GM12872 (cell line): ENCODE measurements at regions not wholly inside any gene's neighbourhood (a gene's known extent, or its start where the extent isn't known, plus 50 kb on each side); places are given as distances from the start of the nearest gene placed in this dataset.

Source experiments
- TF ChIP-seq, protein P1 (sequence below): IDR thresholded peaks from 3 replicates; pipeline ENCODE4 v1.5.1; 2011; ENCODE audit warnings: low read depth, mild to moderate bottlenecking, low read length, moderate library complexity; ENCODE audit not compliant: insufficient read depth

DNA sequence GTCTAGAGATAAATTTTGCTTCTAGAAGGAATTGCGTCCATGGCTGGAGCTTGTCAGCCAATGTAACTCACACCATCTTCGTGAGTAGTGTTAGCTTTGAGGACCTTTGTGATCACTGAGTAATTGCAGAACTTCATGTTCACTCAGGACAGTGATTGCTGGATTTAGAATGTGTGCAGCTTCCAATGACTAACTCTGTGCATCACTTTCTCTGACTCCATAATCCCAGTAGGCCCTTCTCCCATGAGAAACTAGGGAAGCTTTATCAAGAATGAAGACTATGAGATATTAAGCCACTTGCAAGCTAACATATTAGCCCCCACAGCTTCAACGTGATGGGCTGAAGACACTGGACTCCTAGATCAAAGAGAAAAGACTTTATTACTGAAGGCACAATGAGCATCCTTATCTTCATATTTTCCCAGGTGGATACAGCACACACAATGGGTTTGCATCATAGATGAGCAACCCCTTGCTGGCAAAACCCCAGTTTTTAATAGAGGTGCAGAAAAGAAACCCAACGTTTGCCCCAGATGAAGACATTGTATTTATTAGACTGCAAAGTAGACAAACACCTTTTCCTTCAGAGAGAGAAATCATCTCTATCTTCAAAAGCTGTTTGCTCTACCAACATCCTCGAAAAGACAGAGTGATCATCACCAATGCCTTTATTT lies 561.0 kb downstream of the LTN1 start:
- TF ChIP-seq, protein P1, sequence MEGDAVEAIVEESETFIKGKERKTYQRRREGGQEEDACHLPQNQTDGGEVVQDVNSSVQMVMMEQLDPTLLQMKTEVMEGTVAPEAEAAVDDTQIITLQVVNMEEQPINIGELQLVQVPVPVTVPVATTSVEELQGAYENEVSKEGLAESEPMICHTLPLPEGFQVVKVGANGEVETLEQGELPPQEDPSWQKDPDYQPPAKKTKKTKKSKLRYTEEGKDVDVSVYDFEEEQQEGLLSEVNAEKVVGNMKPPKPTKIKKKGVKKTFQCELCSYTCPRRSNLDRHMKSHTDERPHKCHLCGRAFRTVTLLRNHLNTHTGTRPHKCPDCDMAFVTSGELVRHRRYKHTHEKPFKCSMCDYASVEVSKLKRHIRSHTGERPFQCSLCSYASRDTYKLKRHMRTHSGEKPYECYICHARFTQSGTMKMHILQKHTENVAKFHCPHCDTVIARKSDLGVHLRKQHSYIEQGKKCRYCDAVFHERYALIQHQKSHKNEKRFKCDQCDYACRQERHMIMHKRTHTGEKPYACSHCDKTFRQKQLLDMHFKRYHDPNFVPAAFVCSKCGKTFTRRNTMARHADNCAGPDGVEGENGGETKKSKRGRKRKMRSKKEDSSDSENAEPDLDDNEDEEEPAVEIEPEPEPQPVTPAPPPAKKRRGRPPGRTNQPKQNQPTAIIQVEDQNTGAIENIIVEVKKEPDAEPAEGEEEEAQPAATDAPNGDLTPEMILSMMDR, result no peak

DNA sequence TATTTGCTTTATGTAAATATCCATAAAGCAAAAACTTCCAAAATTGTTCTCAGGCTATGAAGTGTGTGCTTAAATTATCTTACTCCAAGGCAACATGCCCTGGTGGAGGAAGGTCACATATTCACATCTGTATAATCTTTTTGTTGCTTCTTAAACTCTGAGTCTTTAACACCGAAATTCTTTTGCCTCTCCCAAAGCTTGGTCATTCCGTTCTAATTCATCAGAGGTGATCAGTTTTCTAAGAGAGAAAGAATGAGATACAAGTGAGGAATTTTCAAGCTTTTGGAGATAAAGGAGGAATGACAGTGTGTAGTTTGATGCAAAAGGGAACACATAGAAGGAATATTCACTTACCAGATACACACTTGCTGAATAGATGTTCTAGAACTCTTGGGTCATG lies 561.7 kb downstream of the LTN1 start:
- TF ChIP-seq, protein P1, result no peak

- TF ChIP-seq, protein P1, result no peak
These were observed 563.5 kb downstream of the LTN1 start for GRCh38 chr21:28429161-28429560.

GRCh38 chr21:28427394-28428022 lies 565.2 kb downstream of the LTN1 start:
- TF ChIP-seq, protein P1, result no peak

GRCh38 chr21:28426545-28426944 lies 566.1 kb downstream of the LTN1 start:
- TF ChIP-seq, protein P1, result no peak

DNA sequence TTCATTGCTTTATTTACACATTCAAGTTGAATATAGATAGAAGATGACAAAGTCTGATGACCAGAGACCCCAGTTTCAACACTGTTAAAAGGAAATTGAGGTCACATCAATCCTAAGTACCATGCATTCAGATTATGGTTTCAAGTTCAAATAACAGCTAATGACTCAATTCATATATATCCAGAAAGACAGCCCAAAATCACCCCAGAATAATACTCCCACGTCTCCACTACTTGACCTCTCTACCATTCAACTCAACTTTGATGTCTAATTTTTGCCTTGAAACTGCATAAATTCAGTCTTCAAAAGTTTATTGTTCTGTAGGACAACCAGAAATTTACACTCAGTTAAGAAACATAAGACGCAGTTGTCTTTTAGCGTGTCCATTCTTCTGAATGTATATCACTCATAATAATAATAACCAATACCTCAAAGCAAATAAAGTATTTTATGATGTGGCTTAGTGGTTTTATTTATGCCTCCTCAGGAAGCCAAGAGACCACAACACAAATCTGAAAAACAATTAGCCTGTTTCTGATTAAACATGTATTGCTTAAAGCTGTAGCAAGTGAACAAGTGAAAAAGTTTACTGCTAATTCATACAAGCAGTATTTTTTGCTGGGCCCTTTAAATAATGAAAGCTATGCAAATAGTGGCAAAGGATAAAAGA lies 569.0 kb downstream of the LTN1 start:
- TF ChIP-seq, protein P1, result no peak

- TF ChIP-seq, protein P1, result no peak
These were observed 570.8 kb downstream of the LTN1 start for GRCh38 chr21:28421716-28422524.
